ENCODE measurements at regions not wholly inside any gene's neighbourhood (a gene's known extent, or its start where the extent isn't known, plus 50 kb on each side); places are given as distances from the start of the nearest gene placed in this dataset.

GRCh38 chr10:83649471-83649870 is 489.8 kb upstream of the GHITM start:
- no peak for FAIRE-seq
- no peak for DNase-seq (ENCODE audit: low spot score)

GRCh38 chr10:83654689-83655088 is 484.6 kb upstream of the GHITM start:
- DNase-seq (ENCODE audit: low spot score) (no peak), FAIRE-seq (no peak)

- DNase-seq (ENCODE audit: low spot score) = no peak
- FAIRE-seq = no peak
Measured at GRCh38 chr10:83656924-83657323, 482.4 kb upstream of the GHITM start.

GRCh38 chr10:83657487-83657886 is 481.8 kb upstream of the GHITM start:
- DNase-seq (ENCODE audit: low spot score) = no peak

GRCh38 chr10:83663918-83664317 is 475.4 kb upstream of the GHITM start:
- DNase-seq (ENCODE audit: low spot score) (no peak), FAIRE-seq (no peak)

More at GRCh38 chr10:83657487-83657886, 481.8 kb upstream of the GHITM start:
- no peak for FAIRE-seq

- DNase-seq (ENCODE audit: low spot score) (no peak), FAIRE-seq (no peak)
Measured at GRCh38 chr10:83666762-83667161, 472.5 kb upstream of the GHITM start.

GRCh38 chr10:83667594-83667993 is 471.7 kb upstream of the GHITM start:
- FAIRE-seq = no peak
- DNase-seq (ENCODE audit: low spot score) = no peak

- FAIRE-seq (no peak), DNase-seq (ENCODE audit: low spot score) (no peak)
Measured at GRCh38 chr10:83673316-83673715, 466.0 kb upstream of the GHITM start.

- DNase-seq (ENCODE audit: low spot score) = no peak
- FAIRE-seq = no peak
Measured at GRCh38 chr10:83677795-83678194, 461.5 kb upstream of the GHITM start.

GRCh38 chr10:83678850-83679249 is 460.5 kb upstream of the GHITM start:
- no peak for DNase-seq (ENCODE audit: low spot score)
- no peak for FAIRE-seq

GRCh38 chr10:83680470-83680891 is 458.8 kb upstream of the GHITM start:
- FAIRE-seq (no peak), DNase-seq (ENCODE audit: low spot score) (no peak)

- DNase-seq (ENCODE audit: low spot score) = no peak
- FAIRE-seq = no peak
Measured at GRCh38 chr10:83682414-83682813, 456.9 kb upstream of the GHITM start.

GRCh38 chr10:83685458-83685857 is 453.9 kb upstream of the GHITM start:
- no peak for DNase-seq (ENCODE audit: low spot score)
- FAIRE-seq = no peak

- no peak for FAIRE-seq
Measured at GRCh38 chr10:83691791-83692596, 447.3 kb upstream of the GHITM start.

GRCh38 chr10:83698899-83699298 is 440.4 kb upstream of the GHITM start:
- DNase-seq (ENCODE audit: low spot score) = no peak
- no peak for FAIRE-seq

More at GRCh38 chr10:83691791-83692596, 447.3 kb upstream of the GHITM start:
- DNase-seq (ENCODE audit: low spot score) = no peak

GRCh38 chr10:83701799-83702198 is 437.5 kb upstream of the GHITM start:
- DNase-seq (ENCODE audit: low spot score) (no peak), FAIRE-seq (no peak)

GRCh38 chr10:83702731-83703130 is 436.6 kb upstream of the GHITM start:
- DNase-seq (ENCODE audit: low spot score) = no peak
- FAIRE-seq = no peak

- DNase-seq (ENCODE audit: low spot score) (no peak), FAIRE-seq (no peak)
Measured at GRCh38 chr10:83706120-83706519, 433.2 kb upstream of the GHITM start.

- FAIRE-seq (no peak), DNase-seq (ENCODE audit: low spot score) (no peak)
Measured at GRCh38 chr10:83706952-83707582, 432.2 kb upstream of the GHITM start.

- DNase-seq (ENCODE audit: low spot score) (no peak), FAIRE-seq (no peak)
Measured at GRCh38 chr10:83713423-83713822, 425.9 kb upstream of the GHITM start.

GRCh38 chr10:83723080-83723479 is 416.2 kb upstream of the GHITM start:
- no peak for DNase-seq (ENCODE audit: low spot score)
- no peak for FAIRE-seq

GRCh38 chr10:83724471-83725241 is 414.7 kb upstream of the GHITM start:
- no peak for FAIRE-seq
- no peak for DNase-seq (ENCODE audit: low spot score)

Measured in RCC 7860 (cell line).